GM18517 (cell line): ENCODE measurements at regions not wholly inside any gene's neighbourhood (a gene's known extent, or its start where the extent isn't known, plus 50 kb on each side); places are given as distances from the start of the nearest gene placed in this dataset.
"Not testable (repeated sequence)": the region's sequence is repeated elsewhere in the genome, so short reads cannot be mapped to it uniquely, and the experiment has no call there.

Experiments
- ATAC-seq: cut with Tn5 transposase; IDR thresholded peaks from one replicate; pipeline ENCODE4 v1.9.1; 2021; ENCODE audit warnings: mild to moderate bottlenecking, moderate library complexity; ENCODE audit not compliant: unreplicated experiment

- no peak for ATAC-seq
These were observed 414.7 kb upstream of the PROX1 start for GRCh38 chr1:213572912-213573647.

GRCh38 chr1:213573648-213574009, 414.1 kb upstream of the PROX1 start:
- ATAC-seq = no peak

GRCh38 chr1:213582976-213583567, 404.7 kb upstream of the PROX1 start:
- ATAC-seq = no peak

- no peak for ATAC-seq
These were observed 403.5 kb upstream of the PROX1 start for GRCh38 chr1:213584272-213584671.

- no peak for ATAC-seq
These were observed 402.4 kb upstream of the PROX1 start for GRCh38 chr1:213585402-213585801.

- no peak for ATAC-seq
These were observed 401.7 kb upstream of the PROX1 start for GRCh38 chr1:213585959-213586586.

- ATAC-seq = no peak
These were observed 401.2 kb upstream of the PROX1 start for GRCh38 chr1:213586587-213586972.

- no peak for ATAC-seq
These were observed 391.0 kb upstream of the PROX1 start for GRCh38 chr1:213596729-213597128.

GRCh38 chr1:213598263-213598662, 389.5 kb upstream of the PROX1 start:
- ATAC-seq = no peak

GRCh38 chr1:213600879-213601278, 386.9 kb upstream of the PROX1 start:
- no peak for ATAC-seq

- not testable (repeated sequence) for ATAC-seq
These were observed 386.1 kb upstream of the PROX1 start for GRCh38 chr1:213601705-213602104.

GRCh38 chr1:213602796-213603486, 384.8 kb upstream of the PROX1 start:
- no peak for ATAC-seq

GRCh38 chr1:213604477-213604876, 383.3 kb upstream of the PROX1 start:
- ATAC-seq = no peak

- ATAC-seq = no peak
These were observed 382.0 kb upstream of the PROX1 start for GRCh38 chr1:213605732-213606131.

GRCh38 chr1:213606252-213606820, 381.4 kb upstream of the PROX1 start:
- no peak for ATAC-seq

GRCh38 chr1:213613549-213613948, 374.2 kb upstream of the PROX1 start:
- ATAC-seq = no peak

GRCh38 chr1:213615226-213615916, 372.4 kb upstream of the PROX1 start:
- no peak for ATAC-seq

- ATAC-seq = no peak
These were observed 370.6 kb upstream of the PROX1 start for GRCh38 chr1:213617133-213617532.

GRCh38 chr1:213618094-213618493, 369.7 kb upstream of the PROX1 start:
- ATAC-seq = no peak

GRCh38 chr1:213619026-213619425, 368.7 kb upstream of the PROX1 start:
- no peak for ATAC-seq

GRCh38 chr1:213621077-213621476, 366.7 kb upstream of the PROX1 start:
- ATAC-seq = no peak
